H9 (cell line): ENCODE measurements at regions not wholly inside any gene's neighbourhood (a gene's known extent, or its start where the extent isn't known, plus 50 kb on each side); places are given as distances from the start of the nearest gene placed in this dataset.

ENCODE experiments used
- DNase-seq: peaks from one replicate; pipeline ENCODE4 v3.0.0-alpha.2; 2017
- H2AFZ ChIP-seq: one replicate; pipeline ENCODE4 v1.6.1; 2013; ENCODE audit warnings: mild to moderate bottlenecking, low read length, control low read depth, moderate library complexity
- H2AK5ac ChIP-seq: 2 replicates; pipeline ENCODE4 v1.6.1; 2013; ENCODE audit warnings: low read length, control low read depth, mixed read lengths; ENCODE audit not compliant: insufficient read length
- H2BK120ac ChIP-seq: one replicate; pipeline ENCODE4 v1.6.1; 2013; ENCODE audit warnings: low read depth, mild to moderate bottlenecking, low read length, control low read depth, inconsistent platforms; ENCODE audit not compliant: poor library complexity, severe bottlenecking
- H2BK12ac ChIP-seq: 2 replicates; pipeline ENCODE4 v1.6.1; 2013; ENCODE audit warnings: low read length, control low read depth, mixed read lengths, low read depth; ENCODE audit not compliant: insufficient read length
- H2BK15ac ChIP-seq: 2 replicates; pipeline ENCODE4 v1.6.1; 2013; ENCODE audit warnings: low read depth, low read length, control low read depth
- H2BK20ac ChIP-seq: one replicate; pipeline ENCODE4 v1.6.1; 2013; ENCODE audit warnings: low read depth, mild to moderate bottlenecking, low read length, control low read depth, inconsistent platforms; ENCODE audit not compliant: poor library complexity, severe bottlenecking
- H2BK5ac ChIP-seq: 2 replicates; pipeline ENCODE4 v1.6.1; 2013; ENCODE audit warnings: low read length, control low read depth, mixed read lengths; ENCODE audit not compliant: insufficient read length
- H3K14ac ChIP-seq: 2 replicates; pipeline ENCODE4 v1.6.1; 2013; ENCODE audit warnings: low read length, control low read depth; ENCODE audit not compliant: insufficient read depth
- H3K18ac ChIP-seq: 2 replicates; pipeline ENCODE4 v1.6.1; 2013; ENCODE audit warnings: low read depth, mild to moderate bottlenecking, mixed read lengths, low read length, control low read depth; ENCODE audit not compliant: insufficient read length
- H3K23ac ChIP-seq: 2 replicates; pipeline ENCODE4 v1.6.1; 2013; ENCODE audit warnings: low read length, control low read depth, mixed read lengths, low read depth; ENCODE audit not compliant: insufficient read length
- H3K23me2 ChIP-seq: 2 replicates; pipeline ENCODE4 v1.6.1; 2013; ENCODE audit warnings: low read depth, mild to moderate bottlenecking, mixed read lengths, low read length, control low read depth; ENCODE audit not compliant: insufficient read length, poor library complexity, severe bottlenecking
- H3K27ac ChIP-seq: 2 replicates; pipeline ENCODE4 v1.5.1; 2013; ENCODE audit warnings: low read length, control low read depth, mixed read lengths, low read depth; ENCODE audit not compliant: insufficient read length
- H3K27me3 ChIP-seq: 2 replicates; pipeline ENCODE4 v1.6.1; 2013; ENCODE audit warnings: low read length, control low read depth, inconsistent platforms; ENCODE audit not compliant: insufficient read depth
- H3K4ac ChIP-seq: 2 replicates; pipeline ENCODE4 v1.6.1; 2013; ENCODE audit warnings: low read depth, mild to moderate bottlenecking, control low read depth, inconsistent platforms, low read length, moderate library complexity
- H3K4me1 ChIP-seq: 2 replicates; pipeline ENCODE4 v1.6.1; 2013; ENCODE audit warnings: low read length, control low read depth, inconsistent platforms; ENCODE audit not compliant: insufficient read depth
- H3K4me2 ChIP-seq: 2 replicates; pipeline ENCODE4 v1.6.1; 2013; ENCODE audit warnings: low read length, control low read depth, mixed read lengths; ENCODE audit not compliant: insufficient read length, insufficient read depth
- H3K56ac ChIP-seq: 2 replicates; pipeline ENCODE4 v1.6.1; 2013; ENCODE audit warnings: low read depth, mild to moderate bottlenecking, mixed read lengths, low read length, control low read depth; ENCODE audit not compliant: insufficient read length
- H3K79me1 ChIP-seq: 2 replicates; pipeline ENCODE4 v1.6.1; 2013; ENCODE audit warnings: low read depth, mild to moderate bottlenecking, moderate library complexity, low read length, control low read depth, inconsistent platforms; ENCODE audit not compliant: insufficient read depth, poor library complexity, severe bottlenecking
- H3K79me2 ChIP-seq: 2 replicates; pipeline ENCODE4 v1.6.1; 2013; ENCODE audit warnings: low read length, control low read depth, inconsistent platforms; ENCODE audit not compliant: insufficient read depth
- H3K9ac ChIP-seq: 2 replicates; pipeline ENCODE4 v1.6.1; 2013; ENCODE audit warnings: low read length, control low read depth, mixed read lengths; ENCODE audit not compliant: insufficient read length; ENCODE audit errors: extremely low read depth
- H3K9me3 ChIP-seq: one replicate; pipeline ENCODE4 v1.6.1; 2013; ENCODE audit warnings: low read depth, low read length, inconsistent platforms; ENCODE audit not compliant: control insufficient read depth
- H3T11ph ChIP-seq: one replicate; pipeline ENCODE4 v1.6.1; 2013; ENCODE audit warnings: mild to moderate bottlenecking, low read length, control low read depth, inconsistent platforms
- H4K20me1 ChIP-seq: one replicate; pipeline ENCODE4 v1.6.1; 2013; ENCODE audit not compliant: control insufficient read depth, insufficient read length, insufficient read depth
- H4K5ac ChIP-seq: 2 replicates; pipeline ENCODE4 v1.6.1; 2013; ENCODE audit warnings: low read depth, mild to moderate bottlenecking, mixed read lengths, low read length, control low read depth; ENCODE audit not compliant: insufficient read length
- H4K8ac ChIP-seq: replicated peaks from 2 replicates; pipeline ENCODE4 v1.6.1; 2013; ENCODE audit warnings: low read length, control low read depth, mixed read lengths, low read depth; ENCODE audit not compliant: insufficient read length
- H4K91ac ChIP-seq: 2 replicates; pipeline ENCODE4 v1.6.1; 2013; ENCODE audit warnings: low read depth, mild to moderate bottlenecking, moderate library complexity, mixed read lengths, low read length, control low read depth; ENCODE audit not compliant: insufficient read length
- H3K27ac Mint-ChIP-seq, 3 experiments: 2 replicates in 2 of 3; 3 replicates in 1 of 3; pipeline ENCODE4 v1.8.0; 2020 to 2021; ENCODE audit warnings: mixed read lengths in 3 of 3, mild to moderate bottlenecking in 1 of 3, moderate library complexity in 1 of 3
- H3K27me3 Mint-ChIP-seq: 2 replicates; pipeline ENCODE4 v1.8.0; 2021; ENCODE audit warnings: low read depth, mild to moderate bottlenecking, moderate library complexity, mixed read lengths
- H3K36me3 Mint-ChIP-seq, 3 experiments: 2 replicates in 2 of 3; 3 replicates in 1 of 3; pipeline ENCODE4 v1.8.0; 2020 to 2021; ENCODE audit warnings: low read depth in 3 of 3, mixed read lengths in 3 of 3; ENCODE audit not compliant: insufficient read depth in 1 of 3
- H3K4me1 Mint-ChIP-seq, 2 experiments: 2 replicates each; pipeline ENCODE4 v1.8.0; 2020; ENCODE audit warnings: mixed read lengths in 2 of 2
- H3K4me3 Mint-ChIP-seq, 2 experiments: 2 replicates in 1 of 2; 3 replicates in 1 of 2; pipeline ENCODE4 v1.8.0; 2020 to 2021; ENCODE audit warnings: mild to moderate bottlenecking in 2 of 2, mixed read lengths in 2 of 2, moderate library complexity in 1 of 2
- H3K9me3 Mint-ChIP-seq, 2 experiments: 2 replicates in 1 of 2; 3 replicates in 1 of 2; pipeline ENCODE4 v1.8.0; 2020; ENCODE audit warnings: mild to moderate bottlenecking in 2 of 2, mixed read lengths in 2 of 2, moderate library complexity in 1 of 2
- CTCF ChIP-seq: fragments of 200-600 bp; sonication (generic); conservative IDR thresholded peaks from 3 replicates; pipeline ENCODE4 v1.8.0; 2021; ENCODE audit warnings: antibody characterized with exemption, mild to moderate bottlenecking
- WGBS: extraction: QIAGEN DNeasy Blood & Tissue Kit; methylation state at CpG from one replicate; pipeline ENCODE4 v1.1.7; 2013; ENCODE audit warnings: missing lambda C conversion rate, low lambda C conversion rate, mixed read lengths; ENCODE audit not compliant: insufficient read length; ENCODE audit errors: extremely low coverage; 5-methylcytosine and 5-hydroxymethylcytosine counted together

- no peak overlapping the region for H3K27ac Mint-ChIP-seq
- Histone ChIP-seq H2BK15ac (no peak overlapping the region), H3K56ac (no peak overlapping the region), H4K5ac (no peak overlapping the region), H3T11ph (no peak overlapping the region), H2BK12ac (no peak overlapping the region), H4K91ac (no peak overlapping the region), H4K8ac (no peak overlapping the region), H3K18ac (no peak overlapping the region), H2AFZ (no peak overlapping the region), H3K4me1 (no peaks in the 10 kb centered on the region), H3K79me1 (no peaks in the 10 kb centered on the region), H3K4me2 (no peak overlapping the region), H3K27me3 (no peaks in the 10 kb centered on the region), H2BK5ac (no peak overlapping the region), H3K9me3 (no peaks in the 10 kb centered on the region), H2BK20ac (no peak overlapping the region), H2AK5ac (no peak overlapping the region), H3K79me2 (no peaks in the 10 kb centered on the region), H4K20me1 (no peaks in the 10 kb centered on the region), H3K27ac (no peak overlapping the region), H3K23me2 (no peaks in the 10 kb centered on the region), H3K23ac (no peak overlapping the region), H3K4ac (no peak overlapping the region), H2BK120ac (no peak overlapping the region), H3K14ac (no peak overlapping the region), H3K9ac (no peak overlapping the region)
- H3K27me3 Mint-ChIP-seq = peaks cover 2% of the 10 kb centered on the region
- no peak overlapping the region for H3K4me3 Mint-ChIP-seq
- WGBS = no CpG with 5 or more reads among the region's 1 CpG
- no peak for TF ChIP-seq CTCF
- H3K9me3 Mint-ChIP-seq = no peaks in the 10 kb centered on the region; a peak in 1 of 5 replicates
- DNase-seq = no peak
- no peaks in the 10 kb centered on the region for H3K36me3 Mint-ChIP-seq
- H3K4me1 Mint-ChIP-seq = no peaks in the 10 kb centered on the region
Observed at GRCh38 chr1:63135801-63136200, 186.6 kb upstream of the FOXD3 start.
